Retinal pigment epithelial cell (primary cell): ENCODE measurements at regions not wholly inside any gene's neighbourhood (a gene's known extent, or its start where the extent isn't known, plus 50 kb on each side); places are given as distances from the start of the nearest gene placed in this dataset.

Source experiments
- DNase-seq: peaks from one replicate; pipeline ENCODE4 v3.0.0-alpha.2; 2010; ENCODE audit warnings: low read depth
- H3K4me3 ChIP-seq: 2 replicates; pipeline ENCODE4 v1.5.1; 2011; ENCODE audit warnings: mild to moderate bottlenecking, low read length, control low read depth, moderate library complexity
- TF ChIP-seq, protein P1 (sequence below): conservative IDR thresholded peaks from 2 replicates; pipeline ENCODE4 v1.5.1; 2011; ENCODE audit warnings: low read depth, low read length, control low read depth, inconsistent platforms

DNA sequence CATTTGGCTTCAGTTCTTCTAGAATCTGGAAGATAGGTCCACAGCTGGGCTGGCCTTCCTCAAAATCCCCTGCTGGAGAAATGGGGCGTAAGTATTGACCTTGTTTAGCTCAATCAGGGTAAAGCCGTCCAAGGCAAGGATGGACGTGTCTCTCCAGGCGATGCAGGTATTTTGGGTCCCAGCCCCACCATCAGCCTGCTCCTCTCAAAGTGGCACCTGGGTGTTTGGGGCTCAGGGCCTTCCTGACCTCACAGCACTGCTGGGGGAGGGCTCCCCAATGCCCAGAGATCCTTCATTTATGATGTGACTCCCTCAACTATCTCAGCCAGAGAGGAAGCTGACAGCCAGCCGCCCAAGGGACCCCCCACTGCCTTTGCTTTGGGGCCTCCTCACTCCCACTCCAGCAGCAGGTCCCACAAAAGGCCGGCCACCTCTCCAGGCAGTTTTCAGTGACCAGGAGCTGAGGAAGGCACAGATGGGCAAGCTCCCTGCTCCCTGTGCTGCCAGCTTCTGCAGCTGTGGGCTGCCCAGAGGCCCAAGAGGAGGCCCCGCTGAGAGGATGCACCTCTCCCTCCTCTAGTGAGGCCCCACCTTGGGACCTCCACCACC lies 140.0 kb upstream of the TCERG1L start:
- TF ChIP-seq, protein P1, sequence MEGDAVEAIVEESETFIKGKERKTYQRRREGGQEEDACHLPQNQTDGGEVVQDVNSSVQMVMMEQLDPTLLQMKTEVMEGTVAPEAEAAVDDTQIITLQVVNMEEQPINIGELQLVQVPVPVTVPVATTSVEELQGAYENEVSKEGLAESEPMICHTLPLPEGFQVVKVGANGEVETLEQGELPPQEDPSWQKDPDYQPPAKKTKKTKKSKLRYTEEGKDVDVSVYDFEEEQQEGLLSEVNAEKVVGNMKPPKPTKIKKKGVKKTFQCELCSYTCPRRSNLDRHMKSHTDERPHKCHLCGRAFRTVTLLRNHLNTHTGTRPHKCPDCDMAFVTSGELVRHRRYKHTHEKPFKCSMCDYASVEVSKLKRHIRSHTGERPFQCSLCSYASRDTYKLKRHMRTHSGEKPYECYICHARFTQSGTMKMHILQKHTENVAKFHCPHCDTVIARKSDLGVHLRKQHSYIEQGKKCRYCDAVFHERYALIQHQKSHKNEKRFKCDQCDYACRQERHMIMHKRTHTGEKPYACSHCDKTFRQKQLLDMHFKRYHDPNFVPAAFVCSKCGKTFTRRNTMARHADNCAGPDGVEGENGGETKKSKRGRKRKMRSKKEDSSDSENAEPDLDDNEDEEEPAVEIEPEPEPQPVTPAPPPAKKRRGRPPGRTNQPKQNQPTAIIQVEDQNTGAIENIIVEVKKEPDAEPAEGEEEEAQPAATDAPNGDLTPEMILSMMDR: no peak
- DNase-seq: no peak
- H3K4me3 ChIP-seq: no peak overlapping the region

DNA sequence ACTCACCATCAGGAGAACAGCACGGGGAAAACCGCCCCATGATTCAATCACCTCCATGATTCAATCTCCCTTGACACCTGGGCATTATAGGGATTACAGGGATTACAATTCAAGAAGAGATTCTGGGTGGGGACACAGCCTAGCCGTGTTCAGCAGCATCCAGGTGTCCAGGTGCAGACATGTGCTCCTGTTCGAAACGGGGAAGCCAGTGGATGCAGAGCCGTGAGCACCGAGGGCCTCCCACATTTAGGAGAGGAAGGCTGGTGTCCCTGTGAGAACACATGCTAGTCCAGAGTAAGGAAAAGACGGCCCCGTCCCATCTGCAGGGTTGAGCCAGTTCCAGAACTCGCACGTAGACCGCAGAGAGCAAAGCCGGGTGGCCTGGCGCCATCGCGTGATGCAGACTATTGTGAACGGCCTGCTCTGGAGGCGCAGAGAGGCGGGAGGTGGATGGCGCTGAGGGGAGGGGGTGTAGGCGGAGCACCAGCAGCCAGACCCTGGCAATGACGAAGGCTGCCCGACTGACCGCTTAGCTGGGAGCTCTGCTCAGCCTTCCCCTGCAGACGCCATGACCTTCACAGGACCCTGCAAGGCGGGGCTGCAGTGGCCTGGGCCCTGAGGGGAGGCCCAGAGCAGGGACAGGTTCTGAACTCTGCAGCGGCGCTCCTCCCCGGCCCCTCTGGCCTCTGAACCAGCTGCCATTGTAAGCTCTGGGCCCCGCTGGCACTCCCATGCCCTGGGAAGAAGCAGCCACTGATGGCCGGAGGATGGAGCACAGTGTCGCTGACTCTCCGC lies 141.6 kb upstream of the TCERG1L start:
- TF ChIP-seq, protein P1: no peak
- H3K4me3 ChIP-seq: no peak overlapping the region
- DNase-seq: no peak

DNA sequence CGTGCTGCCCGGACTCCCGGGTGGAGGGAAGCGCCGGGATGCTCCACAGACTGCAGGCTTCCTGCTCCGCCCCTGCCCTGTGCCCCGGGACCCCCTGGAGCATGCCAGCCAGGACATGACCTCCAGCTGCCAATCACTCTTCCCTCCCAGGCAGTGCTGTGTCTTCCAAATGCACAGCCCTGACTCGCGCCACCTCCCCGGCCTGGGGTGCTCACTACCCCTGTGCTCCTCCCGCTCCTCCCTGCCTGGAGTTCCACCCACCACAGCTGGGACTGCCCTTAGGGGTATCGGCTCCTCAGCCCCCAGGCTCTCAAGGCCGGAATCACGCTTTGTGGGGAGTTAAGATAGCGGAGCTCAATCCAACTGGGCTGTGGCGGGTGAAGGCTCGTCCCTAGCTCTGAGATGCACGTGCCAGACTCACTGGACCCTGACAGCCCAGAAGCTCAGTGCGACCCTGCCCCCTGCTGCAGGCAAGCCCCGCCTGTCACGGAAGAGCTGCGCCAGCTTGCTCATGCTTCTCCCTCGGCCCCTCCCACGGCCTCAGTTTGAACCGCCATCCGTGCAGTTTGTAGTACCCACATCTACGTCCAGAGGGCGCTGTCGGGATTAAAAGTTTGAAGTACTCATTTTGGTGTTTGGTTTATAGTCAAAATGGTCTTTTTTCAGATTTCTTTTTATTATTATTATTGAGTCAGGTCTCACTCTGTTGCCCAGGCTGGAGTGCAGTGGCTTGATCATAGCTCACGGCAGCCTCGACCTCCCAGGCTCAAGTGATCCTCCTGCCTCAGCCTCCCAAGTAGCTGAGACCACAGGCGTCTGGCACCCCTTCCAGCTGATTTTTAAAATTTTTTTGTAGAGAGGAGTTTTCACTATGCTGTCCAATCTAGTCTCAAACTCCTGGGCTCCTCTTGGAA lies 142.5 kb upstream of the TCERG1L start:
- H3K4me3 ChIP-seq: no peak overlapping the region
- no peak for DNase-seq
- TF ChIP-seq, protein P1: peak; percentile 59

DNA sequence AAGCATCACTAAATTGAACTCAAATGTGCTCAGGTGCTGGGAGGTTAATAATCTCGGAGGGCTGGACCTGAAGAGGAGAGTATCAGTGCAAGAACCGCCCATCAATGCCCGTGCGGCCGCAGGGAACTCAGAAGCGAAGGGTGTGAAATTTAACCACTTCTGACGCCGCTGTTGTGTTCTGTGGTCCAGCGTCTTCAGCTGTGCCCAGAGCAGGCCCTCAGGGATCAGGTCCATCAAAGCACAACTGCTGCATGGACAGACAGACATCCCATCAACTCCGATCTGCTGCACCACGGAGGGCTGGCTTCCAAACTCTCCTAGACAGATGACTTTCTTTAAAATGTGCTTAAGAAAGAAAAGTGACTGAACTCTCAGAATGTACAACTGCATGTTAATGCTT lies 144.9 kb upstream of the TCERG1L start:
- TF ChIP-seq, protein P1: no peak
- DNase-seq: no peak
- H3K4me3 ChIP-seq: no peak overlapping the region

DNA sequence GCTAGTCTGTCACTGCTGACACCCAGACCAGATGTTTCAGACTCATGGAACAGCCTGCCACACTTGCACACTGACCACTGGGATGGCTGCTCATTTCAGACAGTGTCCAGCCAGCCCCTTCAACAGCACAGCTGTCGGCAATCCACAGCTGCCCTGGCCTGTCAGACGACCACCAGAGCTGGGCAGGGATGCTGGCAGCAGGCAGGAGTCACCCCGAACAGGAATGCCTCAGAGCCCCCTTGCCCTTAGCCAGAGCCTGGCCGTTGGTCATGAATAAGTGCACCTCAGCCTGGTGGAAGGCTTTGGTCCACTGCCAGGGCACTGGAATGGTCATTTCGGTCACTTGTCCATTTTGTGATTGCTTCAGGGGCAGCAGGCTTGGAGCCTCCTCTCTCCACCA lies 149.6 kb upstream of the TCERG1L start:
- TF ChIP-seq, protein P1: no peak
- no peak for DNase-seq
- H3K4me3 ChIP-seq: no peak overlapping the region

DNA sequence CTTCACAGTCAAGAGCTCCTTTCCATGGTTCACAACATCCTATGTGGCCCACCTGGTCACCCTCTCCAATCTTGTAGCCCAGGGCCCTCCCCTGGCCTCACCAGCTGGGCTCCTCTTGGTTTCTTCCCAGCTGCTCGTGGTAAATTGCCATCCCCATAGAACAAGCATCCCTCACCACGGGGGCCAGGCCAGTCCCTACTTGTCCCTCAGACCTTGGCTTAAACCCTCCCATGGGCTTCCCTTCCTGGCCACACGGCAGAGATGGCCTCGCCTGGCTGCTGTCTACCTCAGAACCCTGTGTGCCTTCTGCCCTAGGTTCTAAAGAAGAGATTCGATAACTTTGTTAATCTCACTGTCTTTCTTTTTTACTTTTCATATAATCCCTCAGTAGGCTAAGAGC lies 153.3 kb upstream of the TCERG1L start:
- DNase-seq: no peak
- TF ChIP-seq, protein P1: no peak
- H3K4me3 ChIP-seq: no peak overlapping the region
